ENCODE measurements at regions not wholly inside any gene's neighbourhood (a gene's known extent, or its start where the extent isn't known, plus 50 kb on each side); places are given as distances from the start of the nearest gene placed in this dataset.

GRCh38 chr13:65843314-65843731, 1386.8 kb downstream of the PCDH9 start:
- TF ChIP-seq, protein P1, sequence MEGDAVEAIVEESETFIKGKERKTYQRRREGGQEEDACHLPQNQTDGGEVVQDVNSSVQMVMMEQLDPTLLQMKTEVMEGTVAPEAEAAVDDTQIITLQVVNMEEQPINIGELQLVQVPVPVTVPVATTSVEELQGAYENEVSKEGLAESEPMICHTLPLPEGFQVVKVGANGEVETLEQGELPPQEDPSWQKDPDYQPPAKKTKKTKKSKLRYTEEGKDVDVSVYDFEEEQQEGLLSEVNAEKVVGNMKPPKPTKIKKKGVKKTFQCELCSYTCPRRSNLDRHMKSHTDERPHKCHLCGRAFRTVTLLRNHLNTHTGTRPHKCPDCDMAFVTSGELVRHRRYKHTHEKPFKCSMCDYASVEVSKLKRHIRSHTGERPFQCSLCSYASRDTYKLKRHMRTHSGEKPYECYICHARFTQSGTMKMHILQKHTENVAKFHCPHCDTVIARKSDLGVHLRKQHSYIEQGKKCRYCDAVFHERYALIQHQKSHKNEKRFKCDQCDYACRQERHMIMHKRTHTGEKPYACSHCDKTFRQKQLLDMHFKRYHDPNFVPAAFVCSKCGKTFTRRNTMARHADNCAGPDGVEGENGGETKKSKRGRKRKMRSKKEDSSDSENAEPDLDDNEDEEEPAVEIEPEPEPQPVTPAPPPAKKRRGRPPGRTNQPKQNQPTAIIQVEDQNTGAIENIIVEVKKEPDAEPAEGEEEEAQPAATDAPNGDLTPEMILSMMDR (IDR thresholded peaks at IDR 0.05; ENCODE audit: poor library complexity): no peak
- no peak for TF ChIP-seq EZH2 (IDR thresholded peaks at IDR 0.05; ENCODE audit: borderline replicate concordance)

All from hepatocyte (in vitro differentiated cells).